DND-41 (cell line): ENCODE measurements at regions not wholly inside any gene's neighbourhood (a gene's known extent, or its start where the extent isn't known, plus 50 kb on each side); places are given as distances from the start of the nearest gene placed in this dataset.

Source experiments
- ATAC-seq: fragments of 200-7000 bp; cut with Tn5 transposase; 3 replicates; pipeline ENCODE4 v1.9.1; 2021; ENCODE audit warnings: low read depth; ENCODE audit not compliant: insufficient read depth
- DNase-seq: peaks from one replicate; pipeline ENCODE4 v3.0.0-alpha.2; 2020
- H2AFZ ChIP-seq: 2 replicates; pipeline ENCODE4 v1.6.0; 2012; ENCODE audit warnings: low read depth, low read length
- H3K27ac ChIP-seq: 2 replicates; pipeline ENCODE4 v1.5.1; 2012; ENCODE audit warnings: low read length, inconsistent platforms
- H3K27me3 ChIP-seq: fragments of 200-600 bp; sonication (generic); 2 replicates; pipeline ENCODE4 v1.6.0; 2012; ENCODE audit warnings: low read length, mild to moderate bottlenecking, inconsistent platforms; ENCODE audit not compliant: insufficient read depth, poor library complexity
- H3K36me3 ChIP-seq: 2 replicates; pipeline ENCODE4 v1.5.1; 2012; ENCODE audit warnings: low read length, inconsistent platforms; ENCODE audit not compliant: insufficient read depth
- H3K4me1 ChIP-seq: 2 replicates; pipeline ENCODE4 v1.5.1; 2012; ENCODE audit warnings: mild to moderate bottlenecking, low read length; ENCODE audit not compliant: insufficient read depth
- H3K4me2 ChIP-seq: 2 replicates; pipeline ENCODE4 v1.6.0; 2012; ENCODE audit warnings: mild to moderate bottlenecking, moderate library complexity, low read length, inconsistent platforms; ENCODE audit not compliant: insufficient read depth
- H3K4me3 ChIP-seq, 2 experiments: fragments of 200-600 bp in 1 of 2; shearing (Covaris generic) in 1 of 2; 2 replicates each; pipeline ENCODE4 v1.5.1; 2012 to 2016; ENCODE audit warnings: inconsistent platforms in 2 of 2, low read length in 2 of 2, mild to moderate bottlenecking in 2 of 2, low read depth in 1 of 2, moderate library complexity in 1 of 2
- H3K79me2 ChIP-seq: 2 replicates; pipeline ENCODE4 v1.6.0; 2012; ENCODE audit warnings: low read length, inconsistent platforms; ENCODE audit not compliant: insufficient read depth
- H3K9ac ChIP-seq: 2 replicates; pipeline ENCODE4 v1.6.0; 2012; ENCODE audit warnings: low read depth, mild to moderate bottlenecking, inconsistent platforms, low read length, moderate library complexity
- H3K9me3 ChIP-seq: 2 replicates; pipeline ENCODE4 v1.5.1; 2012; ENCODE audit warnings: low read length, moderate library complexity, mild to moderate bottlenecking, inconsistent platforms; ENCODE audit not compliant: insufficient read depth, severe bottlenecking
- H4K20me1 ChIP-seq: 2 replicates; pipeline ENCODE4 v1.6.0; 2012; ENCODE audit warnings: low read length; ENCODE audit not compliant: insufficient read depth
- EZH2 ChIP-seq: IDR thresholded peaks from 3 replicates; pipeline ENCODE4 v1.6.1; 2012; ENCODE audit warnings: borderline replicate concordance, low read depth, mild to moderate bottlenecking, moderate library complexity, low read length, inconsistent platforms; ENCODE audit not compliant: severe bottlenecking
- TF ChIP-seq, protein P1 (sequence below): IDR thresholded peaks from 2 replicates; pipeline ENCODE4 v1.5.1; 2012; ENCODE audit warnings: borderline replicate concordance, low read length, moderate library complexity, mild to moderate bottlenecking; ENCODE audit not compliant: poor library complexity, severe bottlenecking; ENCODE audit errors: extremely low read depth

DNA sequence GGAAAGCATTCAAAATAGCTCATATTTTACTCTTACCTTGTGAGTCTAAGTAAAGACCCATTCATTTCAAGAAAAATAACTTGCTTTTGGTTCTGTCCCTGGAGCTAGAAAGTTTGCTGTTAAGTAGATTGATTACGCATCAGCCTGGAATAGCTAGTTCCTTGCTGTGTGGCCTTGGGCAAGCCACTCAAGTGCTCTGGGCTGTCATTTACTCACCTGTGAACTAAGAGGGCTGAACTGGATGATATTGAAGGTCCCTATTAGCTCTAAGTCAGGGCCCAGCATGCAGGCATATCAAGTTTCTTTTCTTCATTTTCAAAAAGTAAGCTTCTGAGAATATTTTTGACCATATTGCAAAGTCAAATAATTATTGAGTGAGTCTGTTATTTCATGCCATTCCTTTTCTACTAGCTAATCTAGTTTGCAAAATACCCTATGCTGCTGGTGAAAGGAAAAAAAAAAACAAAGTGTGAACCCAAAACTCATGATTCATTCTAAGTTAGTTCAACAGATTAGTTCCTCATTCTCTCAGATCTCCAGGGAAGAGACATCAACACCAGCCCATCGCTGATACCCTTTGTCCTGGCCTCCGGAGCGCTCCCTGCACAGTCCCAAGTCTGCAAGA is 106.5 kb upstream of the GMDS start:
- Histone ChIP-seq H3K9ac (no peak overlapping the region), H3K79me2 (no peaks in the 10 kb centered on the region), H3K36me3 (no peaks in the 10 kb centered on the region), H3K4me1 (no peaks in the 10 kb centered on the region), H3K27ac (no peak overlapping the region), H2AFZ (no peak overlapping the region), H3K4me3 (no peak overlapping the region), H3K9me3 (no peaks in the 10 kb centered on the region), H3K27me3 (no peaks in the 10 kb centered on the region), H3K4me2 (no peak overlapping the region), H4K20me1 (no peaks in the 10 kb centered on the region)
- DNase-seq, result no peak
- no peak for TF ChIP-seq EZH2
- TF ChIP-seq, protein P1, sequence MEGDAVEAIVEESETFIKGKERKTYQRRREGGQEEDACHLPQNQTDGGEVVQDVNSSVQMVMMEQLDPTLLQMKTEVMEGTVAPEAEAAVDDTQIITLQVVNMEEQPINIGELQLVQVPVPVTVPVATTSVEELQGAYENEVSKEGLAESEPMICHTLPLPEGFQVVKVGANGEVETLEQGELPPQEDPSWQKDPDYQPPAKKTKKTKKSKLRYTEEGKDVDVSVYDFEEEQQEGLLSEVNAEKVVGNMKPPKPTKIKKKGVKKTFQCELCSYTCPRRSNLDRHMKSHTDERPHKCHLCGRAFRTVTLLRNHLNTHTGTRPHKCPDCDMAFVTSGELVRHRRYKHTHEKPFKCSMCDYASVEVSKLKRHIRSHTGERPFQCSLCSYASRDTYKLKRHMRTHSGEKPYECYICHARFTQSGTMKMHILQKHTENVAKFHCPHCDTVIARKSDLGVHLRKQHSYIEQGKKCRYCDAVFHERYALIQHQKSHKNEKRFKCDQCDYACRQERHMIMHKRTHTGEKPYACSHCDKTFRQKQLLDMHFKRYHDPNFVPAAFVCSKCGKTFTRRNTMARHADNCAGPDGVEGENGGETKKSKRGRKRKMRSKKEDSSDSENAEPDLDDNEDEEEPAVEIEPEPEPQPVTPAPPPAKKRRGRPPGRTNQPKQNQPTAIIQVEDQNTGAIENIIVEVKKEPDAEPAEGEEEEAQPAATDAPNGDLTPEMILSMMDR, result no peak
- ATAC-seq, result no peak

DNA sequence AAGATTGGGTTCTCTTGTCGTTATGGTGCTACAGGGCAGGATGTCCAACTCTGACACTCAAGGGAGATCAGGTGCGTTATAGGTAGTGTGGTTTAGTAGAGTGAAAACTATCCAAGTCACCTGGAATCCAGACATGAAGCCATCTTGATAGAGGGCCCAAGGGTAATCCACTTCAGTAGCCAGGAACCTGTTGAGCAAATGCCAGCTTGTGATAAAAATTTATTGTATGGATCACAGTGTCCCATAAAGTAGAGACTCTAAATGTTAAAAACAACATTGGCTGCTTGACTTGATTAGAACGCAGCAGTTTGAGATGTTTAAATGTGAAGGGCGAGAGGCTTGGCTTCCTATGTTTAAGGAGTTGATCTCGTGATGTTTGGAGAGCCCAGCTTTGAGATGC is 105.7 kb upstream of the GMDS start:
- no peak for TF ChIP-seq EZH2
- TF ChIP-seq, protein P1, result no peak
- Histone ChIP-seq H3K79me2 (no peaks in the 10 kb centered on the region), H3K9me3 (no peaks in the 10 kb centered on the region), H3K9ac (no peak overlapping the region), H3K36me3 (no peaks in the 10 kb centered on the region), H2AFZ (no peak overlapping the region), H3K4me2 (no peak overlapping the region), H3K27me3 (no peaks in the 10 kb centered on the region), H4K20me1 (no peaks in the 10 kb centered on the region), H3K4me3 (no peak overlapping the region), H3K27ac (no peak overlapping the region), H3K4me1 (no peaks in the 10 kb centered on the region)
- ATAC-seq, result no peak
- no peak for DNase-seq

DNA sequence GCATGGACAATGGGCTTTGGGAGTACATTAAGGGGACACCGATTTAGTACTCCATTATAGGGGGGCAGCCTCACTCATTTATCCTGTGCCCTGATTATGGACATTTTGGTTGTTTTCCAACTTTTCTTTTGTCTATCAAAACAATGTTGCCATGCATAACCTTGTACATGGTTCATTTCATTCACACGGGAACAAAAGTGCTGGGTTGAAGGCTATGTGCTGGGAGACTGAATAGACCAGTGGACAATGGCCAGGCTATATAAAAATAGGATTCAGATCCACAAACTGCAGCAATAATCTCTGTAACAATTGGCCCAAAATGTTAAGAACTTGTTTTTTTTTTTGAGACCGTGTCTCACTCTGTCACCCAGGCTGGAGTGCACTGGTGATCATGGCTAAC is 100.7 kb upstream of the GMDS start:
- H4K20me1 ChIP-seq, result no peaks in the 10 kb centered on the region
- no peak overlapping the region for H3K4me2 ChIP-seq
- no peaks in the 10 kb centered on the region for H3K79me2 ChIP-seq
- no peak overlapping the region for H3K4me3 ChIP-seq
- ATAC-seq (no peak), DNase-seq (no peak)
- H3K27me3 ChIP-seq, result no peaks in the 10 kb centered on the region
- no peaks in the 10 kb centered on the region for H3K4me1 ChIP-seq
- no peaks in the 10 kb centered on the region for H3K36me3 ChIP-seq
- H3K27ac ChIP-seq, result no peak overlapping the region
- no peak overlapping the region for H2AFZ ChIP-seq
- H3K9me3 ChIP-seq, result no peaks in the 10 kb centered on the region
- no peak for TF ChIP-seq EZH2
- TF ChIP-seq, protein P1, result no peak
- H3K9ac ChIP-seq, result no peak overlapping the region

DNA sequence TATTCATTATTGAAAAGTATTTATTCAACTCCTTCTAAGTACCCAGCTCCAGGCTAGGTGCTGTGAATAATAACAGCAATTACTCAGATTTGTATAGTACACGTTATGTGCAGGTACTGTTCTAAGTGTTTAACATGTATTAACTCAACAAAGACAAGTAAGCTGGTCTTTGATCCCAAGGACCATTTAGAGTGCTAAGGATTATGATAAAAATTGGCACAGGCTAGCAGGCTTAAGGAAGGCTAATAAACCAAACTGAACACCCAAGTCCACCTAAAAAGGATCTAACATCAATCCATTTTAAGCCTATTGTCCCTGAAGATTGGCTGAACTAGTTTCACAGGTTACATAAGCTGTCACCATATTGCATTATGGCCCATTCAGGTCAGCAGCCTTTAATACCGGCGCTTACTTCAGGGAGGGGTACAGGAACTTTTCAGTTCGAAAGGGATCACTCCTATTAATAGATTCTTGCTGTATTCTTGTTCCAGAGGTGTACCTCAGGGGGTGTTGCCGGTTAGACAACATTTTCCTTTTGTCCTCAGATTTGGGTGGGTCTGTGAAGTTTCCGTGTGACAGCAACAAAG is 99.0 kb upstream of the GMDS start:
- Histone ChIP-seq H3K4me2 (no peak overlapping the region), H3K79me2 (no peaks in the 10 kb centered on the region), H3K4me1 (no peaks in the 10 kb centered on the region), H2AFZ (no peak overlapping the region), H3K4me3 (no peak overlapping the region), H3K27me3 (no peaks in the 10 kb centered on the region), H3K27ac (no peak overlapping the region), H3K36me3 (no peaks in the 10 kb centered on the region), H4K20me1 (no peaks in the 10 kb centered on the region), H3K9me3 (no peaks in the 10 kb centered on the region), H3K9ac (no peak overlapping the region)
- DNase-seq, result no peak
- TF ChIP-seq, protein P1, result no peak
- no peak for TF ChIP-seq EZH2
- ATAC-seq, result no peak
